NCI-H82 treated with DMSO at 0.1 percent for 48 hours (cell line): ENCODE measurements at regions not wholly inside any gene's neighbourhood (a gene's known extent, or its start where the extent isn't known, plus 50 kb on each side); places are given as distances from the start of the nearest gene placed in this dataset.

Experiments
- DNase-seq: peaks from one replicate; lab custom pipeline; 2025; ENCODE audit not compliant: unreplicated experiment; lab: John Stamatoyannopoulos, UW

DNA sequence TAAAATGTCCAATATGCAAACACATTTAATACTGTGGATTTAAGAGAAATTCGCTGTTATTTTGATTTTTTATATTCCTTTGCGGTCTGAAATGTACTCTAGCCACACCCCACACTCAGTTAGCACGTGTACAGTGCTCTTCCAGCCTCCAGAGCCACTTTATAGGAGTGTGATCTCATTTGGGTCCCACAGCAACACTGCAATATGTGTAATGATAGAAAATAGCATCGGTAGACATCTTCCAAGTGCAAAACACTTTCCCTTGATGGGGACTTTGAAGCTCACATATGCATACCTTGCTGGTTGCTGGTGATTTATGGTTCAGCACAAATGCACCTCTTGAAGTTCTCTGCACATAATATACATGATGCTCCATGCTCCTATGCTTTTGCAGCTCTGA is 148.3 kb downstream of the GAS1 start:
- DNase-seq: no peak

DNA sequence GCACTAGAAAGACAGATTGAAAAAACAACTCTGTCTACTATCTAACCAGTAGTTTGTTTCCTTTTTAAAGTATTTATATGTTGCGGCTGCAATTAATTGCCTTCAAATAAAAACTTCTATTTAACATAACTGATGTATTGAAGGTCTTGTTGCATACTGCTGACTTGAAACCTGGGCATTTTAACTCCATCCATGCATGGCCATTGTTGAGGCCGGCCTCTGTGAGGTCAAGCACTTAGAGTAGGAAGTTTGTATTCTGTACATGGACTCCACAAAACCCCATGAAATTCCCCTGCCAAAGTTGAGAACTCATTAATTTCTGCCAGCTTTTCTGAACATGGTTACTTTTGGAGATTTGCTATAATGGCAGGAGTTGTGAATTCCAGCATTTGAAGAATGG is 150.6 kb downstream of the GAS1 start:
- no peak for DNase-seq

DNA sequence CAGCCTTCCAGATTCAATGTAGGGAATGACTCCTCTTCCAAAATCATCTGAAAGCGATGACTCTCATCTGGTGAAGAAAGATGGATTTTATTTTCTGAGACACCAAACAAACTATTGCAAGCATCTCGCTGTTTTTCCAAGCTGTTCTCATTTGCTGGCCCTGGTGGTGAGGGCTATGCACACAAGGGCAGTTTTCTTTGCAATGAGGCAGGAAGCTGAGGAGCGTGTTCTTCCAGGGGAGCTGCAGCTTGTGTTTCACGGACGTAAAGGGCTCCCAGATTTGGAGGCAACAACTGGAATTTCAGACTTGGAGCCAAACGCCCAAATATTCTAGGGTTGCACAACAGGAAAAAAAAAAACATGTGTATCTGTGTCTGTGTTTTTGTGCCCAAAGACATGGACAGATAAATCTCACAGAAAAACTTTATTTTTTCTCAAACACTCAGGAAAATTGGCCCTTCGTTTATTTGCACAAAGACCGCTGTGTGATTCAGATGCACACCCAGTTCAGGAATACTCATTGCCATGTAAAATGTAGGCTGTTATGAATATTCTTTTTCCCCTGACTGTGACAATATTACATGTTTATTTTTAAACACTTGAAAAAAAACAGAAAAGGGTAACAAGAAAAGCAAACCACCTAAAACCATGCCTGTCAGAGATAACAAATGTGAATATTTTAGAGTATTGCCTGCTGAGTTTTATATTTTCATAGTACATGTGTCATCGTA is 151.3 kb downstream of the GAS1 start:
- no peak for DNase-seq

DNA sequence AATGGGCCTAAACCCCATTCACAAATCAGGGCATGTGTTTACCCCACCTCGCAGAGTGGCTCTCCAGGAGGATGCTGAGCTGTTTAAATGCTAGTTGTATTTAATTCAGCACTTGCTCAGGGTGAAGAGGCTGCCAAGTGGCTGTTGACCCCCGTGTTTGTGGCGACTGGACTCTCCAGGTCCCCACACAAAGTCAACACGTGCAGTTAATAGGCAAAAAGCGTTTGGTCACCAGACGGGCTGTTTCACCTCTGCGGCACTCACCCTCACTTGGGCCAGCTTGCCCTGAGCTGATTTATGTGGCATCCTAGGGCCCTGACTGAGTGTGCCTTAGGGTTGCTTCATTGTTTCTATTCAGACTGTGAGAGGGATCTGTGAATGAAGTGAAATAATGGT is 152.3 kb downstream of the GAS1 start:
- no peak for DNase-seq

DNA sequence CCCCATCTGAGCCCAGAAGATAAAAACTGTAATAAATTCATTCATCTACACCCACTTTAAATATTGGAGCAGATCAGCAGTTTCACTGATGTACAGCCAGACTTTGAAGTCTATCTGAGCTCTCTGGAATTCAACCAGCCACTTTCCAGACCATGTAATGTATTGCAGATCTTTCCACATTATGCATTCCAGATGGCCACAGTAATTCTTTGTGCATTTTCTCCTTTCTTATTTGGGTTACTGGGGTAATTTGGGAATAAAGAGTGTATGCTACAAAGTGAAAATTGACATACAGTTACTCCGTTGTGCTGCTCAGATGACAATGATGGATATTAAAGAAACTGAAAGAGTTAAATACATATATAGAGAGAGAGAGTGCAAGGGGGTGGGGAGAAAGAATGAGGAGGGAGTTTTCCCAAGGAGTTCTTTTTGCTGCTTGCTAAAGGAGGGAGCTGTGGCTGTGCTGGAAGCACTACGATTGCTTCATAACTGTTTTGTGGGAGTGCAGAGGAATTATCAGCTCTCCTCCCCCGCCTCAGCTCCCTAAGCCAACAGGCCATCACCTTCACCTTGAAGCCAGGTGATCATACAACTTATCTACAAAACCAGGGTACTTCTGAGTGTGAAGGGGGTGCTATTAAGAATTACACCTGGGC is 152.8 kb downstream of the GAS1 start:
- DNase-seq: no peak

DNA sequence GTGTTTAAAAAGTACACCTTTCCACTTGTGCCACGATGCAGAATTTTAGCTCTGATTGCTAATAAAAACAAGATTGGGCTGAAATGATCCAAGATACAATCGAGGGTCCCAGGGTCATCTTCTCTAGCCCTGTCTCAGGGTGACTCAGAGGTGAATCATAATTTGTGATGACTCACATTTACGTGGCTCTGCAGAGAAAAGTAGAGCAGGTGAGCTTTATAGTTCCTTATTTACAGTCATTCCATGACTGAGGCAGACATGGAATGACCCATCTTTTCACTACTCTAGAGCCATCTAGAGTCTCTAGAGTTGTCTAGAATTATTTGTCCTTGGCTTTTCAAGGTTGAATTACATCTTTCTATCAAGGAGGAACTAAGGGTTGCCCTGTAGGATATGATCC is 155.2 kb downstream of the GAS1 start:
- DNase-seq: no peak

DNA sequence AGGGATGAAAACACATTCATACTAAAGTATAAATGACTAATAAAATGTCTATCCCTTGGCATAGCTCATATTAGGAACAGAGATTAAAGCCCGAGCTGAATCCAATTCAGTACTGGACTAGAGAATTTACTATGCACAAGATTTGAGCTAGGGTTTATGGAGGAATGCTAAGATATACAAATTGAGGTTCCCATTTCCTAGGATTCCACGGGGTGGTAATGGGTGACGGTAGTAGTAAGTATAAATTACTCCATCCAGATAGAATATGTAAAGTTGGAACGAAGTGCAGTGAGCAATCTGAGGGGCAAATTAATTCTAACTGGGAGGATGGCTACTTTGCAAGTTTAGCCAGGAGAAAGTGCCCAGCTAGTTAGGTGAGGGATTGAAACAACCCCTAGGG is 156.5 kb downstream of the GAS1 start:
- DNase-seq: no peak

DNA sequence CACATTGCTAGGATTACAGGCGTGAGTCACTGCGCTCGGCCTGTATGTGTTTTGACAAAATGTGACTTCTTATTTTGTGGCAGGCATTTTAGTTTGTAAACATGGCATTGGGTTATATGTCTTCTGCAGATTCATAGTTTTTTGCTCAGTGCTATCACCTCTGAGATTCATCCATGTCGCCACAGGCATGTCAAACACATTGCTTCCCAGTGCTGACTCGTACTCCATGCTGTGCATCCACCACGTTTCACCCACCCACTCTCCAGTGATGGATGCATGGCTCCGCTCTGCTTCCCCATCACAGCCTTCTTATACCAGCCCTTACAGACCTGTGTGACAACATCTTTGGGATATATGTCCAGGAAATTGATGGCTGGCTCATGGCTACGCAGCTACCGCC is 158.8 kb downstream of the GAS1 start:
- no peak for DNase-seq

DNA sequence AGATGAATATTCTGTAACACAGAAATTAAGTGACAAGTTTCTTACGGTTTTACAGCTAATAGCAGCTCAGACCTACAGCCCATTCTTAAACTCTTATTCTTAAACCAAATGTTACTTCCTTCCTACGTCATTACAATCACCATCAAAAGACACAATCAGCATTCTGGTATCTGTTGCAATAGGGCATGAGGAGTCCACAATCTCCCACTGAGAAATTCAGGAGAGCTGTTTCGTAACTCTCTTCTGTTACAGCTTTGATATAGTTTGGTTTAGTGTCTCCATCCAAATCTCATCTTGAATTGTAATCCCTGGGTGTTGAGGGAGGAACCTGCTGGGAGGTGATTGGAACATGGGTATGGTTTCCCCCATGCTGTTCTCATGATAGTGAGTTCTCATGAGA is 163.4 kb downstream of the GAS1 start:
- no peak for DNase-seq

DNA sequence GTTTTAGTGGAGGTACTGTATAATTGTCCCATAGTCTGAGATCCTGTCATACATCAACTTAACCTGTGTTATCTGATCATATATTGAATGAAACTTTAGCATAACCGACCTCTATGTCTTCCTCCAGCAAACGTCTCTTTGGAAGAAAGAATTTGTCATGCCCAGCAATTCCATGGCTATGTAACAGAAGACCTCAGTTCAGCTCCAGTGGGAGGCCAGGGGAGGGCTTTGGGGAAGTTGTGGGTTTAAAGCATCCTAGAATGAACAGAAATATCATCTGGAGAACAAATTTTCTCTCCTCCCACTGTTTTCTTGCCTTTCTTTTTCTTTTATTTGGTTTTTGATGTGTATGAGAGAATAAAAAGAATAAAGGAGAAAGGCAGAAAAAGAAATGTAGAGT is 164.5 kb downstream of the GAS1 start:
- no peak for DNase-seq

DNA sequence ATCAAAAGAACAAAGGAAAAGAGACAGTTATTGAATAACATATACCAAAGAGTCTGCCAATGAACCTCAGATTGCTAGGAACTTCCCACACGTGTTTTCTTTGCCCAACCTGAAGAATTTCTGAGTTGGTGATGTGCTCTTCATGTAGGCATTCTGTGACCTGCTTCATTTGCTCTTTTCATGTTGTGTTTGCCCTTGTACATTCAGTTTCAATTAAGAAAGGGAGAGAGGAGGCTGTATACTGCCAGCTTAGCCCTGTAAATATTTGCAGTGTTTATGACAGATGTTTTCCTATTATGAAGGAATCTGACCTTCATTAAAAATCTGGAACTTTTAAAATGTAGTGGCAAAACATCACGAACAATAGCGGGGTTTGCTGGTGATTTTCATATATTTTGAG is 168.5 kb downstream of the GAS1 start:
- no peak for DNase-seq

DNA sequence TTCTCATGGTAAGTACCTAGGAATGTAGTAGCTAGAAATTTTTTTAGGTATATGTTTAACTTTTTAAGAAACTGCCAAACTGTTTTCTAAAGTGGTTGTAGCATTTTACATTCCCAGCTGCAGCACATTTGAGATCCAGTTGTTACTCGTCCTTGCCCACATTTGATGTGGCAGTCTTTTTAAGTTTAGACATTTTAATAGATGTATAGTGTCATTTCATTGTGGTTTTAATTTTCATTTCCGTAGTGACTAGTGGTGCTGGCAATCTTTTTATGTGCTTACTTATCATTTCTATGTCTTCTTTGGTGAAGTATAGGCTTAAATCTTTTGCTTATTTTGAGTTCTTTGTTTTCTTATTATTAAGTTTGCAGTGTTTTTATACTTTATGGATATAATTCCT is 171.6 kb downstream of the GAS1 start:
- no peak for DNase-seq

DNA sequence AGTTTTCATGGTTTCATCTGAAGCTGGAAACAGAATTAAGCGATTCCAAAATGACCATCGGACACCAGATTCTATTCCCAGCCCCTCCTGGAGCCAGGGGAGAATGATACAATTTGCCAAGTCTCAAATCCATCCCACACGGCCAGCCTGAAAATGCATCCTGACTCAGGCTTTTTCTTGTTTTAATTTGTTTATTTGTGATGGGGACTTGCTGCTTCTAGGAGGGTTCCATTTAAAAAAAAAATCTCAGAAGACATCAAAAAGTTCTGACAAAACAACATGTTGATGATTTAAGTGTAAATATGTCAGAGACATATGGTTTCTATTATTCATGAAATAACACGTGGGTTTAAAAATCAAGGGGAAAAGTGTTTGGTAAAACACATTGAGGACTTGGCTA is 173.2 kb downstream of the GAS1 start:
- no peak for DNase-seq

DNA sequence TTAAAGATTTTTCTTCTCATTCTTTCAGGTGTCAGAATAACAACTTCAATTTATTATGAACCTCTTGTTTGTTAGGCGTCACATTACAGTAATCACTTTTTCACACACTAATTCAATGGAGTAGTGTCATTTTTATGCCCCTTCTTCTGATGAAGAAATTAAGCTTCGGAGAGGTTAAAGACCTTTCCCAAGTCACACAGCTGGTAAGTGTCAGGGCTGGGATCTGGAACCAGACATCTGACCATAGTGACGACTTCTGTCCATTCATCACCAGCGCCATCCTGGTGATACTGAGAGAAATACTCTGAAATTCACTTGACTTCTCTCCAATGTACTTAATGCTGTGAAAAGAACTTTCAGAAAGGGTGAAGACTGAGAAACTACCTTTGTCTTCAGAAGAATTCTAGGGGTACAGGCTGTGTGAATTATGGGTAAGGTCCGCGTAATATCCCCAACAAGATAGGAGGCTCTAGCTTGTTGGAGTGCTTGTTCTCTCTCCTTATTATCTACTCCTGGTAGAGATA is 173.8 kb downstream of the GAS1 start:
- no peak for DNase-seq

DNA sequence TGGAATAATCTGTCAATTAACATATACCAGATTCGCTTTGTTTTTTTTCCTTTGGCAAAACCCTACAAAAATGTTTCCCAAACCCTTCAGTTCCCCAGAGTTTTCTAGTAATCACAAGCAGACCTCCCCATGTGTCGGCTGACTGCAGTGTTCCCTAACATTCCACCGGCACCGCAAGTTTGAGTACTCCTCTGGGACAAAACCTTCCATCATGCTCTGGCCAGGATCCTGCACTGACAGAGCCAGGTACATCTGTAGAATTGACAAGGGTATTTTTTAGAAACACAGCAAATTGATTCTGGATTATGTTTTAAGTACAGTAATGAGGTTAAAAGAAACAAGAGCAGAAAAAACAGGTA is 174.7 kb downstream of the GAS1 start:
- DNase-seq: no peak

DNA sequence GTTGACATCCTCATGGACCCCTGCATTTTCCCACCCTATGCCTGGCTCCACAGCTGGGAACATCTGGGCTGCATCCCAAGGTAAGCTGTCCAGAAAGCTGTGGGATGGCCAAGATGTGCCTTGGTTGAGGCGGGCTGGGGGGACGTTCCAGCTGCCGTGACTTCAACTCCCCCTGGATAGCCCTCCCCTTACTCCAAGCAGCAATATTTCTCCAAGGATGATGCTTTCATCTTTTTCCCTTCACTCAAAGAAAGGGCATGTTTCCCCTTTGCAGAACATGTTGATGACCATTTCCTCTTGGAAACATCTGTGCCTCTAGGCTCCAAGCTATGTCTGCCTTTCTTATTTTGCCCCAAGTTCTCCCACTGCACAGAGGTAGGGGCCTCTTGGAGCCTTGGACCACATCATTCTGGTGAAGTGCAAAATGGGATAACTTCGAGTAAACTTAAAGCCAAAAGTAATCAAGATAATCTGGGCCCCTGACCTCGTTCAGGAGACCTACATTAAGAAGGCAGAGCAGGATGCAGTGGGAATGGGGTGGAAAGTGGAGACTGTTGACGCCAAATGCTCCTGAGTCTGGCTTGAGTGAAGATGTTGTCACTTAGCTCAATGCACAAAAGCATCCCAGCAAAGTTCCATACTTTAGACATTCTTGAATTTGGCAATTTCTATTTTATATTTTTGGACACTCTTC is 175.2 kb downstream of the GAS1 start:
- no peak for DNase-seq

DNA sequence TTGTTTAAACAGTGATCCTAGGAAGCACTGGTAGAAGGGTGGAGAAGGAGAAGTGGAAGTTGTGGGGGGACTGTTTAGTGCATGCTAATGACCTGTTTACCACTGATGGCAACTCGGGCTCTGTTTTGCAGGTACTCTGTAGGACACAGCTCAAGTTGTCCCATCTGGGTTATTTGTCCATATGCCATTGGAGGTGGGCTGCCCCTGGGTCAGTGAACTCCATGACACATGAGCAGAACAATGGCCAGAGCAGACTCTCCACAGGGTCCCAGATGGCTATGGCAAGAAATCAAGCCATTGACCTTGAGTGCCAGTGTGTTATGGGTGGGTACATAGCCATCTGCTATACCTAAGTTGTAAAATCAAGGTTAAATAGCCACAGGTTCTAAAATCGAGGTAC is 175.9 kb downstream of the GAS1 start:
- DNase-seq: no peak

DNA sequence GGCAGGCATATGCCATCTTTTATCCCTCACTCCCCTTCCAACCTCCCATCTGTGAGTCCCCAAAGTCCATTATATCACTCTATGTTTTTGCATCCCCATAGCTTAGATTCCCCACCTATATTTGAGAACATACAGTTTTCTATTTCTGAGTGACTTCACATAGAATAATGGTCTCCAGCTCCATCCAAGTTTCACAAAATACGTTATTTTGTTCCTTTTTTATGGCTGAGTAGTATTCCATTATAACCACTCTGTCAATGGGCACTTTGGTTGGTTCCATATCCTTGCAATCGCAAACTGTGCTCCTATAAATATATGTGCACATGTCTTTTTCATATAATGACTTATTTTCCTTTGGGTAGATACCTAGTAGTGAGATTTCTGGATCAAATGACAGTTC is 178.6 kb downstream of the GAS1 start:
- no peak for DNase-seq

DNA sequence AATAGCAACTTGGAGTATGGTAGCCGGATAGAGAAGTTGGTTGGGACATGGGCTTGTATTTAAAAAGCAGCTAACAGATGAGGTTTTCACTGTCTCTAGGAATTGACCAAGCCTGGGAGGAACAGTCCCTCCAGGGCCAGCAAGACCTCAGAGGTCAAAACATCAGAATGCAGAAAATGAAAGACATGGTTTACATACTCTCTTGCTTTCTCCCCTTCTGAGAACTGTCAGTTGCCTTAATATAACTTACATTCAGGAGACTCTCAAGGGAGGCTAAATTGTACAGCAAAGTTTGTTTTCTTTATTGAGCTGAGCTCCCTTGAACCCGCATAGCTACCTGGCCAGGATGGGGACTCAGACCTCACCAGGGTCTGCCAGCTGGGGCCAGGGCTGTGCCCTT is 179.3 kb downstream of the GAS1 start:
- DNase-seq: no peak

DNA sequence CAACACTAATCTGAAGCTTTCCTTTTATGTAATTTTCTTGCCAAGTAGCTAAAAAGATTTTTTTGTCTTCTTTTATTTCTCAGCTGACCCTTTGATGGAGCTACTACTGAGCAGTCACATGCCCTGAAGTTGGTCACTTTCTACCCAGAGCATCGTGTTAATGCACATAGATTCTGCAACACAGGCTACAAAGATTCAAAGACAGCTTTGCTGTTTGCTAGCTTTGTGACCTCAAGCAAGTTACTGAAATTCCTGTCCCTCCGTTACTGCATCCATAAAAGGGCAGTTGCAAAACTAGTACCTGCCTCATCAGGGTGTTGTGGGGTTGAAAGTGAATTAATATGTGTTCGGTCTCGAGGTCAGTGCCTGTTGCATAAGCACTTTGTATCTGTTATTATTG is 179.9 kb downstream of the GAS1 start:
- no peak for DNase-seq

DNA sequence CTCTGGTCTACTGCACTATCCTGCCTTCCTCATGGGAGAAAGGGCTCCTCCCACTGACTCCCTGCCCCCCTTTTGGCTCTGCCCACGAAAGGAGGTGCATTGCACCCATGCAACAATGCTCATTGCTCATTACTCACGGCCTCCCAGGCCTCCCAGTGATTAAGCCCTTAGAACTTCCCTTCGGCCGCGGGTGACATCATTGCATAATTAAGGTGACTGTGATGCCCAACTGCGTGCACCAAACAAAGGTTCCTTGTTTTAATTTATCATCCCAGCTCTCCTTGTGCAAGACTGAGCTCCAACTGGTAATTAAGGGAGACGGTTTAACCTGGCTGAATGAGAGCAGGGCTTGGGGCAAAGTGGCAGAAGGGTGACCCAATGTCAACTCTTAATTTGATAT is 180.4 kb downstream of the GAS1 start:
- no peak for DNase-seq

DNA sequence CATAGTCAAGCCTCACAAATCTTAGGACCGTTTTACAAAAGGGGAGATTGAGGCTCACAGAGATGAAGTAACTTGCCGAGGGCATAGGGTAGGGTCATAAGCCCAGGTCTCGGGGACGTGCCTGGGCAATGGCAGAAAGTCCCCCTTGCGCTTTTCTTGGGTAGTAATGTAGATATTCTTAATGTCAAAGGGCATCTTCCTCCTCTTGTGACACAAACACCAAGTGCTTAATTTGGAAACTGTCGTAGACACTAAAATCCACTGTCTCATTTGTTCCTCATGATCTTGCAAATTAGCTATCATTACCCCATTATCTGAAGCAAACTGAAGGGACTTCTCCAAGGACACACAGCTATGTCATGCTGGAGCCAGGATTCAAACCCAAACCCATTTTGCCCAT is 180.8 kb downstream of the GAS1 start:
- no peak for DNase-seq
